Ishikawa (cell line): ENCODE measurements at regions not wholly inside any gene's neighbourhood (a gene's known extent, or its start where the extent isn't known, plus 50 kb on each side); places are given as distances from the start of the nearest gene placed in this dataset.
A peak's percentile ranks its signal among the peaks of the same experiment; 100 is the strongest.

Source experiments
- CEBPB ChIP-seq: IDR thresholded peaks from 2 replicates; pipeline ENCODE4 v1.6.1; 2012
- CREB1 ChIP-seq: IDR thresholded peaks from 2 replicates; pipeline ENCODE4 v1.6.1; 2012; ENCODE audit warnings: low read depth
- EGR1 ChIP-seq: IDR thresholded peaks from 2 replicates; pipeline ENCODE4 v1.6.1; 2012
- EP300 ChIP-seq: IDR thresholded peaks from 2 replicates; pipeline ENCODE4 v1.6.1; 2012; ENCODE audit warnings: borderline replicate concordance
- FOXM1 ChIP-seq: IDR thresholded peaks from 2 replicates; pipeline ENCODE4 v1.6.1; 2012; ENCODE audit warnings: low read depth, borderline replicate concordance
- MAX ChIP-seq: IDR thresholded peaks from 2 replicates; pipeline ENCODE4 v1.6.1; 2012
- NFIC ChIP-seq: IDR thresholded peaks from 2 replicates; pipeline ENCODE4 v1.6.1; 2012
- RAD21 ChIP-seq: IDR thresholded peaks from 2 replicates; pipeline ENCODE4 v1.6.1; 2012; ENCODE audit warnings: low read depth
- REST ChIP-seq: IDR thresholded peaks from 2 replicates; pipeline ENCODE4 v1.6.1; 2012; ENCODE audit warnings: low read depth, mild to moderate bottlenecking
- TAF1 ChIP-seq: IDR thresholded peaks from 2 replicates; pipeline ENCODE4 v1.6.1; 2012; ENCODE audit warnings: low read depth, mild to moderate bottlenecking
- TCF12 ChIP-seq: IDR thresholded peaks from 2 replicates; pipeline ENCODE4 v1.6.1; 2012; ENCODE audit warnings: low read depth
- TEAD4 ChIP-seq: IDR thresholded peaks from 2 replicates; pipeline ENCODE4 v1.6.1; 2012
- USF1 ChIP-seq: IDR thresholded peaks from 2 replicates; pipeline ENCODE4 v1.6.1; 2012
- YY1 ChIP-seq: IDR thresholded peaks from 2 replicates; pipeline ENCODE4 v1.6.1; 2012; ENCODE audit warnings: low read depth

GRCh38 chr10:94149702-94150101, 156.0 kb downstream of the PLCE1 start:
- TF ChIP-seq TEAD4 (no peak), EP300 (no peak), TCF12 (no peak), FOXM1 (no peak), TAF1 (no peak), REST (no peak), MAX (no peak), USF1 (no peak), RAD21 (no peak)

- no peak for TF ChIP-seq CREB1
- peak; percentile 50 for TF ChIP-seq REST
Measured at GRCh38 chr10:94150541-94151184, 156.9 kb downstream of the PLCE1 start.

- TF ChIP-seq RAD21 (no peak), TEAD4 (no peak), CEBPB (0 out of 2 replicates have a peak, but pooled peaks have one; percentile 17), EP300 (no peak)
Measured at GRCh38 chr10:94155722-94156271, 162.1 kb downstream of the PLCE1 start.

- TF ChIP-seq REST (no peak), FOXM1 (no peak), TEAD4 (no peak), CEBPB (no peak), TCF12 (no peak), TAF1 (no peak), CREB1 (no peak), EP300 (no peak), YY1 (no peak), RAD21 (no peak)
Measured at GRCh38 chr10:94156453-94156852, 162.7 kb downstream of the PLCE1 start.

GRCh38 chr10:94165158-94165611, 171.5 kb downstream of the PLCE1 start:
- 0 out of 2 replicates have a peak, but pooled peaks have one; percentile 19 for TF ChIP-seq YY1

- TF ChIP-seq EGR1 (no peak), CREB1 (no peak), YY1 (no peak), FOXM1 (no peak), NFIC (no peak), USF1 (no peak), EP300 (no peak)
Measured at GRCh38 chr10:94172332-94172731, 178.6 kb downstream of the PLCE1 start.
